ENCODE measurements at regions not wholly inside any gene's neighbourhood (a gene's known extent, or its start where the extent isn't known, plus 50 kb on each side); places are given as distances from the start of the nearest gene placed in this dataset.

DNA sequence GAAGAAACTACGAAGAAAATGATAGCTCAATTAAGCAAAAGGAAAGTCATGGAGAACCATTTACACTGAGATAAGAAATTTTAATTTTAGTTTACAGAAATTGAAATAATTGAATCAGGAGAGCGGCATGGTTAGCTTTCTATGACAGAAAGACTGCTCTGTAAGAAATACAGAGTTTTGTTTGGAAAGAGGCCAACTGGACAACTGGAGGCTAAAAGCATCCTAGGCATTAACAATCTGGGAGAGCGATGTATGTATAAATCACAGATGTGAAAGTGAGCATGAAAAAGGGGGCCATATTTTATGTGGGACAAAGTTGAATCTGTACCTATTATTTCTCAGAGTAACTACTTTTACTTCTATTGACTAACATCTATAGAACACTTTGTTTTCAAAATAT lies 1608.8 kb upstream of the PCDH20 start:
- TF ChIP-seq CTCF (IDR thresholded peaks at IDR 0.05; ENCODE audit: insufficient read depth, low read length, poor library complexity, severe bottlenecking): no peak
- TF ChIP-seq EZH2phosphoT487 (conservative IDR thresholded peaks at IDR 0.05; ENCODE audit: low read length): no peak

Measured in SU-DHL-6 (cell line).